ENCODE measurements at regions not wholly inside any gene's neighbourhood (a gene's known extent, or its start where the extent isn't known, plus 50 kb on each side); places are given as distances from the start of the nearest gene placed in this dataset.
A peak's percentile ranks its signal among the peaks of the same experiment; 100 is the strongest.
"Not testable (repeated sequence)": the region's sequence is repeated elsewhere in the genome, so short reads cannot be mapped to it uniquely, and the experiment has no call there.

DNA sequence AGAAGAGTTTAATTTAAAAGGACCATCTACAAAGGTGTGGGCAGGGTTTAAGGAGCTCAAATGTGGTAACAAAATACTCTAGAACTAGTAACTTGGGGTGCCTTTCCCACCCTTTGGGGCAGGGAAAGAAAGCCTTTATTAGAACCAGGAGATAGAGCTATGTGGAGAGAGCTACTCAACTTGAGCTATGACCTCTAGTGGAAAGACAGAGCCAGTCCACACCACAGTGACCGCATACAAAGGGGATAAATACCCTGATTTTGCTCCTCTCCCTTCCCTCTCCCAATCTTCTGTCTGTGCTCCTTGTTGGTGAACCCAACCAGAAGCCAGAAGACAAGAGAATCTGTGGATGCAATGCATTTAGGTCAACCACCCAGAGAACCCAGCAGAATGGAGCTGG lies 54.4 kb upstream of the JAK1 start:
- DNase-seq (ENCODE audit: low read depth in 1 of 2, low spot score in 1 of 2), result no peak
- in situ Hi-C loops (cut with HindIII; ENCODE audit: low pct_unique_long_range_greater_than_20kb, low sequenced_read_pairs), result no loop called here
- no peak for TF ChIP-seq JUND (IDR thresholded peaks at IDR 0.05; ENCODE audit: low read depth)

DNA sequence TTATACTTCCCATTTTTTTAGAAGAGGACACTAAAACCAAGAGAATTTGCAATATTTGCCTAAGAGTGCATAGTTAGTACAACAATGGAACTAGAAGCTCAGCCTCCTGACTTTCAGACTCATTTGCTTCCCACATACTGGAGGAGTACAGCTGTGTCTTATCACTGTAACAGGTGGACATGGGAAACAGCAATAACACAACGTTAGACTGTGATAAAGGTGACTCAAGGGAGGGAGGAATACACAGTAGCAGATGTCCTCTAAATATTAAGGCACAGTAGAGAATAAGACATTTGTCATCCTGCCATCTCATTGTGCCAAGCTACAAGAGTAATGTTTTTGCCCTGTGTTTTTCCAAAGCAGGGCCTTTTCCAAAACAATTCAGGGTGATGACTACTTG lies 55.4 kb upstream of the JAK1 start:
- TF ChIP-seq JUND (IDR thresholded peaks at IDR 0.05; ENCODE audit: low read depth), result no peak
- in situ Hi-C loops (cut with HindIII; ENCODE audit: low pct_unique_long_range_greater_than_20kb, low sequenced_read_pairs), result no loop called here
- no peak for DNase-seq (ENCODE audit: low read depth in 1 of 2, low spot score in 1 of 2)

DNA sequence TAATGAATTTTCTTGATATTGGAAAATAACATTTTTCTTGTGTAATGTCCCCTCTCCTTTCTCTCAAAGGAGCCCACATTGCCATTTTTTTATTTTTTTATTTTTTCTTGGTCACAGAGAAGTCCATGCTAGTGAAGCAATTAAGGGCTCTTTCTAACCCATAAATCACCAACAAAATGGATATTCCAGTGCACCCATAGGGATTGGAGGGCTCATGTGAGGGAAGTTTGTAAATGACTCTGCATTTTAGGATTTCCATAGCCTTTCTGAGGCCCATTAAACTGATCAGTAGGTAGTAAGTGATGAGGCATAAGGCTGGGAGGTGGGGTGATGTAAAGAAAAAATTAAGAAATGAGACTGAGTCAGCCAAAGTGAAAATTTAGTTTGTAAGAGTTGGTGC lies 55.9 kb upstream of the JAK1 start:
- no peak for TF ChIP-seq JUND (IDR thresholded peaks at IDR 0.05; ENCODE audit: low read depth)
- in situ Hi-C loops (cut with HindIII; ENCODE audit: low pct_unique_long_range_greater_than_20kb, low sequenced_read_pairs), result no loop called here

DNA sequence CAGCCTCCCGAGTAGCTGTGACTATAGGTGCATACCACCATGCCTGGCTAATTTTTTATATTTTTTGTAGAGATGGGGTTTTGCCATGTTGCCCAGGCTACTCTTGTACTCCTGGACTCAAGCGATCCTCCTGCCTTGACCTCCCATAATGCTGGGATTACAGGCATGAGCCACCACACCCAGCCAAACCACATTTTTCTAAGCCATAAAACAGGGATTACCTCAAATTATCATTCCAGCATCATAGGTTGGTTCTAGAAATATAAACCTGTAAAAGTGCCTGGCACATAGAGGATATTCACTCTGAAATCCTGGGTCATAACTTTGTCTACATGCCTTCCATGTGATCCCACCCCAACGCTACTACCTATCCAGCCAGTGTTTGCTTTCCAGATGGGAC lies 59.4 kb upstream of the JAK1 start:
- no peak for DNase-seq (ENCODE audit: low read depth in 1 of 2, low spot score in 1 of 2)
- TF ChIP-seq JUND (IDR thresholded peaks at IDR 0.05; ENCODE audit: low read depth), result no peak
- in situ Hi-C loops (cut with HindIII; ENCODE audit: low pct_unique_long_range_greater_than_20kb, low sequenced_read_pairs), result no loop called here

More for the DNA sequence above, 55.9 kb upstream of the JAK1 start:
- no peak for DNase-seq (ENCODE audit: low read depth in 1 of 2, low spot score in 1 of 2)

DNA sequence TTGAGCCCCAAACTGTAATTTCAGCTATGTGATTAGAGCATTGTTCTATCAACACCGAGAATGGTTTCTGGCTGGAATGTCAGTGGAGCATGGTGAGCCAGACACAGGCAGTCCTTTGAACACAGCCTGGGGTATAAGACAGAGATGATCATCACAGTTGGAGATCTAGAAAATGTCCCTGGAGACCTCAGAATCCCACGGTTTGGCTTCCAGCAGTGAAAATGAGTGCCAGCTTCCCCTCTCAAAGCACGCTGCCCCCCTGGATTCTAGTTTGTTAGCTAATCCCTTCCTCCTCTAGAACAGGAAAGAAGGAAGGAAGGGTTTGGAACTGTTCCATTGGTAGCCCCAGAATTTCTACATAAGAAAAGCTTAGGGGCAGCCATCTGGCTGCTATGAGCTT lies 59.9 kb upstream of the JAK1 start:
- in situ Hi-C loops (cut with HindIII; ENCODE audit: low pct_unique_long_range_greater_than_20kb, low sequenced_read_pairs), result no loop called here
- peak in 1 of 2 experiments; percentile 88 for DNase-seq (ENCODE audit: low read depth in 1 of 2, low spot score in 1 of 2)
- no peak; the same call in 1 of the 2 replicates for TF ChIP-seq JUND (IDR thresholded peaks at IDR 0.05; ENCODE audit: low read depth)

DNA sequence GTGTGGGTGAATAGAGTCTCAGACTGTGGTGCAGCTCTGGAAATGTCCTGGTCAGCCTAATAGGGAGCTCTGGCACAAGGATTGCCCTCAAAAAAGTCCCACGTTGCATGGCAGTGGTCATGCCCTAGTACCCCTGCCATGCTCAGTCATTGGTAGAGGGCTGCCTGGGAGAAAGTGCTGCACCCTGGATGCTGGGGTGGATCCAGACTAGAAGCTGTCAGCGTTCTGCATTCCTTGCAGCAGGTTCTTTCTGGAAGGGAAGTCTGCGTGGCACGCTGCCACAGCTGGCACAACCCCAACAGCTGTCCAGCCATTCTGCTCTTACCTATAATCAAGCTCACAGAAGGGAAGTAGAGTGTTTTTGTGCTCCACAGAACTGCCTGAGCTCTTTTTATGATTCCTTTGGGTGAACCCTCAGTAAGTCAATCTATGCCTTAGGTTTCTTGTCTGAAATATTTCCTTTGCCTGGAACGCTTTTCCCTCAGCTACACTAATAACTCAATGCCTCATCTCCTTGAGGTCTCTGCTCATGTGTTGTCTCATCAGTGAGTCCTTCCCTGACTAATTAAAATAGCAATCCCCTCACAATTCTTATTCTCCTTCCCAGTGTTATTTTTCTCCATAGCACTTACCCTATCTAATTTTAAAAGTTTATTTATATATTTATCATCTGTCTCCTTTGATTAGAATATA lies 61.5 kb upstream of the JAK1 start:
- TF ChIP-seq JUND (IDR thresholded peaks at IDR 0.05; ENCODE audit: low read depth), result no peak
- DNase-seq (ENCODE audit: low read depth in 1 of 2, low spot score in 1 of 2), result peak in 1 of 2 experiments; percentile 69
- in situ Hi-C loops (cut with HindIII; ENCODE audit: low pct_unique_long_range_greater_than_20kb, low sequenced_read_pairs), result no loop called here

DNA sequence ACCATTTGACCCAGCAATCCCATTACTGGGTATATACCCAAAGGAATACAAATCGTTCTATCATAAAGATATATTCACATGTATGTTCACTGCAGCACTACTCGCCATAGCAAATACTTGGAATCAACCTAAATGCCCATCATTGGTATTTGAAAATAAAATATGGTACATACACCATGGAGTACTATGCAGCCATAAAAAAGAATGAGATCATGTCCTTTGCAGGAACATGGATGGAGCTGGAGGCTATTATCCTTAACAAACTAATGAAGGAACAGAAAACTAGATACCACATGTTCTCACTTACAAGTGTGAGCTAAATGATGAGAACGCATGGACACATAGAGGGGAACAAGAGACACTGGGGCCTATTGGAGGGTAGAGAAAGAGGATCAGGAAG lies 63.1 kb upstream of the JAK1 start:
- in situ Hi-C loops (cut with HindIII; ENCODE audit: low pct_unique_long_range_greater_than_20kb, low sequenced_read_pairs); DNase-seq (ENCODE audit: low read depth in 1 of 2, low spot score in 1 of 2): not testable (repeated sequence)

DNA sequence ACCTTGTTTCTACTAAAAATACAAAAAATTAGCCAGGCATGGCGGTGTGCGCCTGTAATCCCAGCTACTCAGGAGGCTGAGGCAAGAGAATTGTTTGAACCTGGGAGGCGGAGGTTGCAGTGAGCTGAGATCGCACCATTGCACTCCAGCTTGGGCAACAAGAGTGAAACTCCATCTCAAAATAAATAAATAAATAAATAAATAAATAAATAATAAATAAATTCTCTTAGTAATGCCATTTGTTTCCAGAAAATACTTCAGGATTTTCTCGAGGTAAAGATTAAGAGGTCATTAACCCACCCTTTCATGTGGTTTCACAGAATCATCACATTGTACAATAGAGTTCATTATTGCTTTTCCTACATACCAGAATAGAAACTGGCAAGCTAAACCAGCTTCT lies 68.5 kb upstream of the JAK1 start:
- in situ Hi-C loops (cut with HindIII; ENCODE audit: low pct_unique_long_range_greater_than_20kb, low sequenced_read_pairs); DNase-seq (ENCODE audit: low read depth in 1 of 2, low spot score in 1 of 2): not testable (repeated sequence)

DNA sequence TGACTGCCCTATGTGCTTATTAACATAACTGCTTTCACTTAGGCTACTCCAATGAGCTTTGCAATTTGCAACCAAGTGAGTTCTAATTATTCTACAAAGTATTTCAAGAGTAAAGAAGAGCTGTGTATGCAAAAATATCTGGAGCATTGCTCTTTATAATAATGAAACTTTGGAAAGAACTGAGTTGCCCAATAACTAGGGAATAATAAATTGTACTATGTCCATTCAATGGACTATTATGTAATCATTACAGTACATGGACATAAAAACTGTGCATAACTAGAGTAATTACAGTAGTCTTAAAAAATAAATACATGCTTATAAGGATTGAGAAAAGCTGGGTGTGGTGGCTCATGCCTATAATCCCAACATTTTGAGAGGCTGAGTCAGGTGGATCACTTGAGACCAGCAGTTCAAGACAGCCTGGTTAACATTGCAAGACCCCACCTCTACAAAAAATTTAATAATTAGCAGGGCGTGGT lies 70.3 kb upstream of the JAK1 start:
- in situ Hi-C loops (cut with HindIII; ENCODE audit: low pct_unique_long_range_greater_than_20kb, low sequenced_read_pairs), result no loop called here
- no peak for TF ChIP-seq JUND (IDR thresholded peaks at IDR 0.05; ENCODE audit: low read depth)
- DNase-seq (ENCODE audit: low read depth in 1 of 2, low spot score in 1 of 2), result no peak

DNA sequence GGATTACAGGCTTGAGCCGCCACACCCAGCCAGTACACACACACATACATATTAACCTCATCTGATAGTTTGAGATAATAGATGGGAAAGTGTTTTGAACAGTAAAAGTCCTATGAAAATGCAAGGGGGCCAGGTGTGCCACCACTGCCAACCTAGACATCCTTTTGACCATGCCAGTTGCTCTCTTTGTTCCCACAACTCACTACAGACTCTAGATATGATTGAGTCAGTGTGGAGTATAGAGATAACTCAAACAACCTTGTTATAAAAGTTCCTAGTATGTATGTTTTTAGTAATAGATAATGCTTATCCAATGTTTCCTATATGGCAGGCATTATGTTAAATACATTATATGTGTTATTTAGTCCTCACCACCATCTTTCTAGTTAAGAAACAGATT lies 72.7 kb upstream of the JAK1 start:
- no peak for DNase-seq (ENCODE audit: low read depth in 1 of 2, low spot score in 1 of 2)
- in situ Hi-C loops (cut with HindIII; ENCODE audit: low pct_unique_long_range_greater_than_20kb, low sequenced_read_pairs), result no loop called here
- no peak for TF ChIP-seq JUND (IDR thresholded peaks at IDR 0.05; ENCODE audit: low read depth)

DNA sequence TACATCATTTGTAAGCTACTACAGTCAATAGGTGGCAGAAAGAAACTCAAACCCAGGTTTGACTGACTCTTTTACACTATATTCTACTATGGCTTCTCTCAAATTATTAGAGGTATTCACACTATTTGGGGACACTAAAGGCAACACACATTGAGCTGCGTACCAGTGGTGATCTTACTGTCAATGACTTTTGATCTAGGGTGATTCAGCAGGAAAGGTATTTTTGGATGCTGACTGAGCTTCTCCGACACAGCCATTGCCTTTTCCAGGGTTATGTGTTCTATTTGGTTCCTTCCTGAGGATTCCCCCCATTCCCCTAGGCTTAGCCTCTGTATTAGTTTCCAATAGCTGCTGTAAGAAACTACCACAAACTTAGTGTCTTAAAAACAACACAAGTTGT lies 73.2 kb upstream of the JAK1 start:
- no peak for DNase-seq (ENCODE audit: low read depth in 1 of 2, low spot score in 1 of 2)
- TF ChIP-seq JUND (IDR thresholded peaks at IDR 0.05; ENCODE audit: low read depth), result no peak
- in situ Hi-C loops (cut with HindIII; ENCODE audit: low pct_unique_long_range_greater_than_20kb, low sequenced_read_pairs), result no loop called here

DNA sequence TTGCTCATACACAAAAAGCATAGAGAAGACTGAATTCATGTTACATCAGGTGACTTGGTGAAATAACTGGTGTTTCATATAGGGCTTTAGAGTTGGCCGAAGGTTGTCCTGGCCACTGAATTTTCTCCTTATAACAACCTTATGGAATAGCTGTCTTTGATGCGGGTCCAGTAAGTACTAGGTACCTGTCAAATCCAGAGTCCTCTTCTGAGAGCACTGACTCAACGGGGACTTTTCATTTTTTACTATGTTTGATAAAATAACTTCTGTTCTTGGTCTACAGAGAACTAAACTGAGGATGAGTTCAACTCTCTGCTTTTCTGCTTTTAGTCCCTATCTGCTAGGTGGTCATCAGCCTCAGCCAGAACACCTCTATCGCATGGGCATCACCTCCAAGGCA lies 76.1 kb upstream of the JAK1 start:
- in situ Hi-C loops (cut with HindIII; ENCODE audit: low pct_unique_long_range_greater_than_20kb, low sequenced_read_pairs), result no loop called here
- no peak for DNase-seq (ENCODE audit: low read depth in 1 of 2, low spot score in 1 of 2)
- TF ChIP-seq JUND (IDR thresholded peaks at IDR 0.05; ENCODE audit: low read depth), result no peak

DNA sequence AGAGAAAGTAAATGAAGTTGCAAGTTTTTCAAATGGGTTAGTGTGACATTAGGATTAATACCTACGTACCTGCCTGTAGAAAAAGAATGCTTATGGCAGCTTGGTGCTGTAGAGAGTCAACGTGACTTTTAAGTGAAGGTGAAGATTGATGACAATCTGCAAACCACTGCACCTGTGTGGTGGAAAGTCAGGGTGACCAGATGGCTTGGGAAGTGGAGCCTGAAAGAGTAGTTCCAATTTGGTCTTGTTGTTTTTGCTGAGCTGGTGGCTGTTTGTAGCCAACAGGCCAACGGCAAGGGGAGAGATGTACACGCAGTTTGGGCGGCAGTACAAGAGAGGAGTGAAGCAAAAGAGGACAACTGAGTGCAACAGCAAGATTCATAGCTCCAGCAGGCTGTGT lies 78.1 kb upstream of the JAK1 start:
- peak; percentile 59; the same call in 1 of the 2 replicates for TF ChIP-seq JUND (IDR thresholded peaks at IDR 0.05; ENCODE audit: low read depth)
- in situ Hi-C loops (cut with HindIII; ENCODE audit: low pct_unique_long_range_greater_than_20kb, low sequenced_read_pairs), result no loop called here
- peak in 1 of 2 experiments; percentile 98 for DNase-seq (ENCODE audit: low read depth in 1 of 2, low spot score in 1 of 2)

Measured in T47D (cell line).